ENCODE measurements at regions not wholly inside any gene's neighbourhood (a gene's known extent, or its start where the extent isn't known, plus 50 kb on each side); places are given as distances from the start of the nearest gene placed in this dataset.

DNA sequence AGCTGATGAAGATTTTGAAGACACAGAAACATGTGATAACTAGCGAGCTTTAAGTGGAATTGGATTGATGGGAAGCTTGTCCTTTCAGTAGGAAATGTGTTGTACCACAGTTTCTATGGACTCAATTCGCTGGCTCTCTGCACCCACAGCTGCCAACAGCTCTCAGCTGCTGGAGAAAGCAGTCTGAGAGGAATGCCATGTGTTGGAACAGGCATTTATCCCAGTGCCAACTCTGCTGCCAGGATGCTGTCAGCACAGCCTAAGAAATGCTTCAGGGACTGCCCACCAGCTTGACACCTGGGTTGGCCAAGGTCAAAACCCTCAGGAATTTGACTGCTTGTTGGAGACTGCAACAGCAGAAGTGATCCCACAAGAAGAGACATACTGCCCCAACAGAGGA is 193.0 kb upstream of the THSD7B start:
- DNase-seq (ENCODE audit: low spot score): no peak

DNA sequence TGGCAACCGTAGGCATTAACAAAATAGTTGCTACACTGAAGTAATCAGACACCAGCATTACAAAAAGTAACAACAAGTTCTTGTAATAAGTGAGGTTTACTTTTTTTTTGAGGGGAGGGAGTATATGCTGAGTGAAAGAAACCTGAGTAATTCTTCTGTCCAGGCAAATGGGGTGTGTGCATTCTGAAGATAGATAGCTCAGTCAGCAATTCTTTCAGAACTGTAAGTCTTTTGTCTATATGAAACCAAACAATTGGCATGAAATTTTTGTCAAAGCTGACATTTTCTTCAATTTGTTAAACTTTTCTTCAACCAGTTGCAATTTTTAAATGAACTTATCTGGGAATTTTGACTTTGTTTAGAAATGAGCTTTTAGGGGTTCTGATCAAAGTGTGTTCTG is 208.1 kb upstream of the THSD7B start:
- DNase-seq (ENCODE audit: low spot score): no peak

DNA sequence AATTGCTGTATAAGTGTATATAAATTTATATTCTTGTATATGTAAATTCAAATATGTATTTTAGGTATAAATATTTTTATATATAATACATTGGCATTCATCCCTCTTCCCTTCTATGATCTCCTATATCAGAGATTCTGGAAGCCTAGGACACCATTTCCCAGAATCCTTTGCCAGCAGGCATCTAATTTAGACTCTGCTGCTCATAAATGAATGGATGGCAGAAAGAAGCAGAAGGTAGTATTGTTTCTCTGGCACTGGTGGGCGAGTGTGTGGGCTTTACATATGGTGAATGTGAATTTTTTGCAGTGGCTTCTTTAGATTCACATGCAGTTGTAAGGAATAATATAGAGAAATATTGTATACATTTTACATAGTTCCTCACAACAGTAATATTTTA is 215.2 kb upstream of the THSD7B start:
- no peak for DNase-seq (ENCODE audit: low spot score)

DNA sequence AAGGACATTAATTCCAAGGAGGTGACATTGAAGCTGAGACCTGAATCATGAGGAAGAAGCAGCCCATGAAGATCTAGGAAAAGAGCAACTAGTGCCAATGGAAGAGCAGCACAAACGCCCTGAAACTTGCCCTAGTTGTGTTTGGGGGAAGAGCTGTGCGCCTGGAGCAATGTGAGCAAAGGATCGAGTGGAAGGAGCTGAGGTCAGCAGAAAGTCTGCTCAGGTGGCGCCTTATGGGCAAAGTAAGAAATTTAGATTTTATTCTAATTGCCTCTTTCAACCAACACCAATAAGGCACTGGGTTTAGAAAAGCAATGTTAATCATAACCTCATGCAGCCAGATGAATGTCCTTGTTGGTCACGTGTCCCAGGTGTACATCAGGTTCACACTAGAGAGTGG is 226.0 kb upstream of the THSD7B start:
- DNase-seq (ENCODE audit: low spot score): no peak

DNA sequence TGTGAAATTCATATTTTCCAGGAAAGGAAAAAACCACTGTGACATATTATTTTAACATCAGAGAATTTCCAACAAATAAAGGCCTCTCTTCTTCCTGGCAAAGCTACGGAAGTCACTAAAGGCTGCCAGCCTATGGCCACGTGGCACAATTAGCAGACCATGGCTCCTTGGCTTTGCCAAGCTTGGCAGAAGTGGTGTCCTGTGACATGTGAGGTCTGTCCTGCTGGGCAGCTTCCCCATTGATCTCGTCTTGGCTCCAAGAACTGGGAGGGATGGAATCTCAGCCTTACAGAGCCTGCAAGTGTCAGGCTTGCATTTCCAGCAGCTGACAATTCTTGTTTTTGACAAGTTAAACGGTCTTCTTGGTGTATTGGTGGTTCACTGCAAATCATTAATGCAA is 226.9 kb upstream of the THSD7B start:
- DNase-seq (ENCODE audit: low spot score): no peak

DNA sequence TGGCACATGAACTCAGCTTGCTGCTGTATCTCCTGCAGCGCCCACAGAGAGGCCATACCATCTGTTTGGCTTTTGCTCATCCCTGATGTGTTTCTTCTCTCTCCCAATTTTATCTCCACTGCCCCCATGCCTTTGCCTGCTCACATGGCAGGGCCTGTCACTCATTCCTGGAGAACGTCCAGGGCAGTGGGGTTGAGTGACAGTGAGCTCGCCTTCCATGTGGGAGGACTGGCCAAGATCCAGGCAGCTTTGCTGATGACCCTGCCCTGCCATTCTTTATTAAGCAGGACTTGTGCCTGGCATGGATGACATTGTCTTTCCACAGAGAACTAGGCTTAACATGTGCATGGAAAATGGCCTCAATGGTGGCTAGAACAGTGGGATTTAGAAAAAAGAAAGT is 230.5 kb upstream of the THSD7B start:
- no peak for DNase-seq (ENCODE audit: low spot score)

DNA sequence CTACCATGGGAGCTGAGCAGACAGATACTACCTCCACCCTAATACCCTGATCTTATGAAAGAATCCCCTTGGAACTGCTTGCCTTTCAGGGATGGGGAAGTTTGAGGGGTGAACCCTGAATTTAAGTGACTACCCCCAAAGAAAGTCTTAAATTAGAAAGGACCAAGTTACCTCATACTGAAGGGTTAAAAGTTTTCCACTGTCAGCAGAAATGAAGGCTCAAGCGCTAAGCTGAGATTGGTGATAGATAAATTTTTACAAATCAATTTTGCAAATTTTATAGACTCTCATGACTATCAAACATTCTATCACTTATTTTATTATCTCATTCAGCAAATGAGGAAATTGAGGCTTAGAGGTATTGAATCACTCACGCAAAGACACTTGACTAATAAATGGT is 233.2 kb upstream of the THSD7B start:
- no peak for DNase-seq (ENCODE audit: low spot score)

DNA sequence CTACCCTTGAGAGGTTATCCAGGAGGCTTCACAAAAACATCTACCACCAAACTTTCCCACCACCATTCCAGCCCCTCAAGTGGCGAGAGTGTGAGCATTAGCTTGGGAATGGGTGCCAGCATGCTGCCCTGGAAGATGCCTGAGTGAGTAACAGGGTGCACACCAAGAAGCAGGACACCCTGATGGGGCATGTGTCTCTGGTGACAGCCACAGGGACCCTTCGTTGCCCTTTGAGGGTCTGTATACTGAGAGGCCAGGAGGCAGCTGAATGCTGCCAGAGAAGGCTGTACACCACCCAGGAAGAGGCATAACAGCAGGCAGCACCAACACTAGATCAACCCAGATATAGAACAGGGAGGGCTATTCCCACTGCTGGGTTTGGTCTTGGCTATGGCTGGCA is 233.6 kb upstream of the THSD7B start:
- DNase-seq (ENCODE audit: low spot score): no peak

DNA sequence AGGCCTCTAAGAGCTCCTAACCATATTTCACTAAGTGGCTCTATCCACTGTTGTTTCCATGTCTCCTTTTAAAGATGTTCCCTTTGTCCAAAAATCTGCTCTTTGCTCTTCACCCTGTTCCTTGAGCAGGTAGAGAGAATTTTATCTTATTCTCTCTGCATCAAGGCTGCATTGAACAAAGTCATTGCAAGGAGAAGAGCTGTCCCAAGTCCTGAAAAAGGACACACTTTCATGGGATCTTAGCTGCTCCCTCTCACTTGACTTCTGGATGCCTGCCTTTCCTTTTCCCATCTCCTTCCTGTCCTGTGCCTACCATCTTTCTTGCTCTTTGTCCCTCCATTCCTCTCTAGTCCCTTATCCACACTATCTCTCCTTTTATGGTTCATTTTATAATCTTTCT is 235.2 kb upstream of the THSD7B start:
- no peak for DNase-seq (ENCODE audit: low spot score)

DNA sequence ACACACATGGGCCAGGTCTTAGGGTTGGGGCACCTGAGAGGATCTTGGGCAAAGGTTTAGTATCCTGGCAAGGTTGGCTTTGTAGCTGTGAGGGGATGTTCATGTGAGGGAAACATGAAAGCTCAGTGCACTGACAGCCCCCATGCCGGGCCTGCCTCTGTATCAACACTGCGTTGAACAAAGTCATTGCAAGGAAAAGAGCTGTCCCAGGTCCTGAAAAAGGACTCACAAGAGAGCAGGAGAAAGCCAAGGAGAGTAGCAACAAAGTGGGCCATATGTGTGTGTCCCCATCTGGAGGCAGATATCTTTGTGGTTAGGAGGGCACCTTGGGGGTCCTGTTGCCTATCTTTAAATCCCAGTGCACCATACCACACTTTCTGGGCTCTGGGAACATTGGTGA is 237.8 kb upstream of the THSD7B start:
- peak; percentile 12 for DNase-seq (ENCODE audit: low spot score)

DNA sequence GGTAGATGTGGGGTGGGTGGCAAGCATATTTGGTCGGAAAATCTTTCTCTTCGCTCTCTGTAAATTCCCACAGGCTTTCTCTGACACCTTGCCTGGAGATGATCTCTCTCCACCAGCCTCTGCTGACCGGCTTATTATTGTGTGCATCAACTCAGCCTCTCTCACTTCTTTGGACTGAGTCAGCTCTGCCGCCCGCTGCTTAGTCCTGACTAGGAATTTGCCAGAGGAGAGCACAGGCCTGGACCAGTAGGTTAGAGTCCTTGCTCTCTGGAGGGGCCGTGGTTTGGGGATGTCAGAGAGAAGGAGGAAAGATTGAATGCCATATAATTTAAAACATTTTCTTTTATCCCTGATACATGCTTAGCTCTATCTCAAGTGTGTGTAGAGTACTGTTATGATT is 242.6 kb upstream of the THSD7B start:
- DNase-seq (ENCODE audit: low spot score): no peak

DNA sequence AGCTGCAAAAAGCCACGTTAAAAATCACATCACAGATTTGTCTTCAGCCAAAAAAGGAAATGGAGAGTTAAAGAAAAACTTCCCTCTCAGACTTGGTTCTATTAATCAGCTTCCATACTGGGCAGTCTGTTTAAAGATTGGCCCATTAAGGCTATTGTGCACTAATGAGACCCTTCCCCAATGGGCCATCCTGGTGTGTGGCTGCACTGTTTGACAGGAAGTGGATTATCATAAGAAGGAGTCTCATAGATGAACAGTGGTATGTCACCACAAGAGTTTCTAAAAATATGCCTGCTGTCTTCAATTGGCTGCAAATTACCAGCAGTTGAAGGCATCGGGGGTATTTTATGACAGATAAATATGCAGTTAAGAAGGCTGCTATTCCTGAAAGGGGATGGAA is 247.6 kb upstream of the THSD7B start:
- no peak for DNase-seq (ENCODE audit: low spot score)

DNA sequence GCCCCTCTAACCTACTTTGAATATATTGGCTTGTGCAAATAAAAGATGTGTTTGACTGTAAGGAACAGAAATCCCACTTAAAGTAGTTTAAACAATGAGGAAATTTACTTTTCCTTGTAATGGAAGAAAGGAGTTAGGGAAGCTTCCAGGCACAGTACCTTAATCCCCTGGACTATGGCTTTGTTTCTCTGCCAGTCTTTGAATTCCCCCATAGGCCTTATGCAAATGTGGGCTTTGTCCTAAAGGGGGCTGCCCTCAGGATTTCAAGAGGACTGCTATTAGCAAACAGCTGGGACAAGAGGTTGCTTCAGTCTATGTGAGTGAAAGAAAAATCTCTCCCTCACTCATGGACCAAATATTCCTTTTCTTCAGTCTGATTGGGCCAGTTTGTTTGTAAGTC is 255.1 kb upstream of the THSD7B start:
- DNase-seq (ENCODE audit: low spot score): no peak

DNA sequence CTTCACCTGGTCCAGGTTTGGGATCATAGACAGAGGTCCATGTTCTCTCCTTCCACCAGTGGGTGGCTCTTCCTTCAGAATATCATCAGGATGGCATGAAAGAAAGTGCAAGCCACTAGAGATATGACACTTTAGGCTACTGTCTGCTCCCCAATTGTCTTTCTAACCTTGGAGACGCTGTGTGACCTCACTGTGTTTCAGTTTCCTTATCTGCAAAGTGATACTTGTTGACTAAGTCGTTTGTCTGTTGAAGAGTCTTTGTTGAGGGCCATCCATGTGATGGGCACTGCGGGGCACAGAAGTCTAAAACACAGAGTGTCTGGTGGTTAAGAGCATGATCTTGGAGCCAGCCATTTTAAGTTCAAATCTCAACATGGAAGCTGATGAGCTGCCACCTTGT is 259.9 kb upstream of the THSD7B start:
- no peak for DNase-seq (ENCODE audit: low spot score)

DNA sequence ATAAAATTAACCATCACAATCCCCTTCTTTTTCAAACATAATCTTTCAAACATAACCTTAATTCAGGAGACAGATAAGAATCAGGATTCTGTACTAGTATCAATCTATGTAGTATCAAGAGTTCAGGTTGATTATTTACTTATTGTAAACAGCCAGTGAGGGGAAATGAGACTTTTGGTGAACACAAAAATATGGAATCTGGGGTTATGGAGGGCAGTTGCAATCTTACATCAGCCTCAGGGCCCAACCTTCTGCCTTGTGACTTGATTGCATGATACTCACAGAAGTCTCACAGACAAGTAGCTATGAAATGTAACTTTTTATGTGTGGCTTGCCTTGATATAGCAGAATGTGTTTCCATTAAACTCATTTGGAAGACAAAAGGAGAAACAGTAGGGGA is 262.7 kb upstream of the THSD7B start:
- no peak for DNase-seq (ENCODE audit: low spot score)

DNA sequence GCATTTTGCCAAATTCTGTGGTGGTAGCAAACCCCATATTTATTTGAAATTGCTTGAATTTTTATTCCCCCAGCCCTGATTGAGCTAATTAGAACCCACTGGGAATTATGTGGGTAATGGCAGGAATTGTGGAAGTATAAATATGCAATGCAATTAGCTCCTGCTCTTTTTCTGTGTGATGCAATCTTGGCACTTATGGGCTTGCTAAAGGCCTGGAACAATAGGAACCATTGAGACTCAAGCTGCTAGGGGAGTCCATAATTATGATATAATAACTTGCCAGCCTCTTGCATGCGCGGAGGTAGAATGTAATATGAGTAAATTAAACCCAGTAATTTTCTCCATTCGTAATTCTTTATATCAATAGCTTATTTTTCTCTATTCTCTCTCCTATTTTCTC is 267.6 kb upstream of the THSD7B start:
- DNase-seq (ENCODE audit: low spot score): no peak

DNA sequence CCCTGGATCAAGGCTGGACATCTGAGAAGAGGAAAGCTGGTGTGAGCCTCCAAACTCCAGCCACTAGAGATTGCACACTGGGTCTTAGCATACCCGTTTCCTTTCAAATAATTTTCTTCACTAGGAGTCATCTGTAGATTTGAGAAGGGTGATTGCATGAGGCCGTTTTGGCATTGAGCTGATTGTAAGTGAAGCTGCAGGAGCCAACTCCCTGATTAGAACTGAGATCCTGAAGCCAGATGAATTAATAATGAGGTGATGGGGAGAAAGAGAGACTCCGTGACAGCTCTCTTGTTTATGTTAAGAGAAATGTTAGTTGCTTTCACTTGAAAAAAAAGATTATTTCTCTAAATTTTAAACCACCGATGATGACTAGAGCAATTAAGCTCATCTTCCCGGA is 268.4 kb upstream of the THSD7B start:
- DNase-seq (ENCODE audit: low spot score): no peak

DNA sequence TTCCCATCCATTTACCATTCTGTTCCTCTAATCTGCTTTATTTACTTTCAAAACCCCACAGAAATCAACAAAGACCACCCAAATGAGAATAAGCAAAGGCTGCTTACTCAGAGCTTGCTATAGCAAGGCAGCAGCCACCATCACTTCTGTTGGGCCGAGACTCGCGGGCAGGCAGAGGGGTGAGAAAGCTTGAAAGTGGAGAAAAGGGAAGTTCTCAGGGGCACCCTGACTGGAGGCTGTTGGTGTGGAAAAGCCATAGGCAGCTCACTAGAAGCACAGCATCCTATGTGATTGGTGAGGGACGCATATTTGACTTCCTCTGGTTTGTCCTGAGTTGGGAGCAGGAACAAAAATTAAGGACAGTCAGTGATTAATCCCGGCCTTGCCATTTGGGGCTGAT is 269.7 kb upstream of the THSD7B start:
- DNase-seq (ENCODE audit: low spot score): no peak

DNA sequence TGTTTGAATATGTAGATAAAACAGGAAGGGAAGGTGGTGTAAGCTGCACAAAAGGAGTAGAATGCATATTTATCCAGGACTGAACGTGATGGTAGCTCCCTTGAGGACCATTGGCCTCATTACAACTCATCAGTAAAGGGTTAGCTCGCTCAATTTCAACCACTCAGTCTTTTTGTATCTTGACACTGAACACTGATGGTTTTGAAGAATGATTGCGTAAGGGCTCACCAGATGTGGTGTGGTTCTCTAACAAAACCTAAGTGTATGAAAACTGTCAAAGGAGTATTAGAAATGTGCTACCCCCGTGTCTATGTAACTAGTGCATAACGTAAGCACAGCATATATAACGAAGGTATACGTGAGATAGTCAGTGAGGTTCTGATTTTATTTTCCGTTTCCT is 272.4 kb upstream of the THSD7B start:
- DNase-seq (ENCODE audit: low spot score): no peak

DNA sequence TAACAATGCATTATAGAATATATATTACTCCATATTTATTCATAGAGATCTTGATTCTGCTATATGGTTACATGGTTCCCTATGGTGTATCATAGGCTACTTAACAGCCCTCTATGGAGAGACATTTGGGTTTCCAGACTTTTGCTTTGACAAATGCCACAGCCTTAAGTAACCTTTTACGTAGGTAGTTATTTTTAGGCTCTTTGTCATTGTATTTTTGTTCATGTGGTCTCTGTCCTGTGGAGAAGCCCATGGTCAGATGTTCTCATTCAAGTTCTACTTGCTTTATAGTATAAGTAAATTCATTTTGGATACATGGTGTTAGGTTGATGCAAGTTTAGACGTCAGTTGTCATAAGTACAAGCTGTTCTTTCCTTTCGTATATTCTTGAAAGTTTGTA is 275.2 kb upstream of the THSD7B start:
- no peak for DNase-seq (ENCODE audit: low spot score)

DNA sequence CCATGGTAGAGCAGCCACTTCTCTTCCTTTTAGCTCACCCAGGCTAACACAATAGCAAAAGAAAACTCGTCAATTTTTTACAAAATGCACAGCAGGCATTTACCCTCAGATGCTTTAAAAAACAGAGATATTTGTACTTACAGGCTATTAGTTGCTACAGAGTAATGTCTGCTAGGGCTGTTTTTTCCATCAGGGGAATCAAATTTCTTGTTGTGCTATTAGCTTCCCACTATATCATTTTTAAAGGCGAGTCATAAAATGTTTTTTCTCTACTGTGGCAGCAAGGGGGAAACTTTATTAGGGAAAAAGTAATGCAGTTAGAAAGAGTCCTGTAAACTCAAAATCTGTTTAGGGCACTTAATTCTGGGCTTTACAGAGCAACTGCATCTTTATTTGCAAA is 277.9 kb upstream of the THSD7B start:
- DNase-seq (ENCODE audit: low spot score): no peak

DNA sequence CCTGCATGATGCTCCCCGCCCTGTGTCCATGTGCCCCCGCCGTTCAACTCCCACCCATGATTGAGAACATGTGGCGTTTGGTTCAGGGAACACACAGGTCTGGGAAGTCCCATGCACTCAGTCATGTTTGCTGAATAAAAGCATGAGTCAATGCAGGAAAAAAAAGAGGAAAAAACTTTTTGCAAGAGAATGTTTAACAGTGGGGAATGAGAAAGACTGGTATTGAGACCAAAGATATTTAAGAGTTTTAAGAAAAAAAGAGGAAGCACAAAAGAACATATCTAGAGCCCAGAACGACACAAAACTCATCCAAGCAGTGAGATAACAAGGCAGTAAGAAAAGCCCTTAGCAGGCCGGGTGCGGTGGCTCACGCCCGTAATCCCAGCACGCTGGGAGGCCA is 279.2 kb upstream of the THSD7B start:
- no peak for DNase-seq (ENCODE audit: low spot score)

DNA sequence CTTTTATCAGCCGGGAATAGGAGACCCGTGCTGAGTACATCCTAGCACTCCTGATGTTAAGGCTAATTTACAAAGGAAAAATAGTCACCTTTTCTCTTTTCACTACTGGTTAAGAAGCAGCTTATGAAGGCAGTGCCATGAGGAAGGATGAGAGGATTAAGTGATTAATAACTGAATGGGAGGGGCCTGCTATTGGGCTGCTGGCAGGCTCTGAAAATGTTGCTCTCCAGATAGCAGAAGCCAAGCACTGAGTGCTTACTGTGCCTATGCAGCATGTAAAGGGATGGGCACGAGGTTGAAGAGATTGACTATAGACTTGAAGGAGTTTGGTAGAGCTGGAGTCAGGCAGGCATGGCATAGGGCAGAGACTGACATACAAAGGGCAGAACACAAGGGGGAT is 282.4 kb upstream of the THSD7B start:
- no peak for DNase-seq (ENCODE audit: low spot score)

DNA sequence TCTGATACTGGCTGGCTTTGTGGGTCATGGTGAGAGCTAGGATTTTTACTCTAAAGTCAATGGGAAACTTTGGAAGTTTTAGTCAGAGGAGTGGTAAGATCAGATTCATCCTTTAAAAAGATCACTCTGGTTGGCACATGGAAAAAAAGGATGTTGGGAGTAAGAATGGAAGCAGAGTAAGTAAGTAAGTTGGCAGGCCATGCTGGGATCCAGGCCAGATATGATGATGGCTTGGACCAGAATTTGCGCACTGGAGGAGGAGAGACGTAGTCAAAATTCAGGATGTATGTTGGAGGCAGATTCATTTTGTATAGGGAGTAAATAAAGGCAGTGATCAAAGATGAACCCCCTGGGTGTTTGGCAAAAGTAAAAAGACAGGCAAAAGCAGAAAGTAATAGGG is 283.3 kb upstream of the THSD7B start:
- DNase-seq (ENCODE audit: low spot score): no peak

DNA sequence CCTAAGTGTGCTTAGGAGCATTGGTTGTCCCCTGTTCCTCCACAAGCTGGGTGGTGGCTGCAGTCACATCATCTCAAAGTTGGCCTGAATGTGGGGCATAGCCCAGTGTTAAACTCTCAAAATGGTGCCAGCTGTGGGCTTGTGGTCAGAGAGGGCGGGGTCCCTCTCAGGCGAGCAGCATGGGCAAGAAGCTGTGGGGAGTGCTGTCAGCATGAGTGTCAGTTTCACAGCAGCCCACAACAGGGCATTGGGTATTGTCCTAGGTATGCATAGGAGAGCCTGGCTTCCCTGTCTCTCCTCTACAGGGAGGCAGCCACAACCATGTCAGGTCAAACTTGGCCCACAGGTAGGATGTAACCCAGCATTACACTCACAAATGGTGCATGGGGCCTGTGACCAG is 285.6 kb upstream of the THSD7B start:
- no peak for DNase-seq (ENCODE audit: low spot score)

Data from umbilical cord (tissue), 1 donor.